ENCODE measurements at regions not wholly inside any gene's neighbourhood (a gene's known extent, or its start where the extent isn't known, plus 50 kb on each side); places are given as distances from the start of the nearest gene placed in this dataset.

DNA sequence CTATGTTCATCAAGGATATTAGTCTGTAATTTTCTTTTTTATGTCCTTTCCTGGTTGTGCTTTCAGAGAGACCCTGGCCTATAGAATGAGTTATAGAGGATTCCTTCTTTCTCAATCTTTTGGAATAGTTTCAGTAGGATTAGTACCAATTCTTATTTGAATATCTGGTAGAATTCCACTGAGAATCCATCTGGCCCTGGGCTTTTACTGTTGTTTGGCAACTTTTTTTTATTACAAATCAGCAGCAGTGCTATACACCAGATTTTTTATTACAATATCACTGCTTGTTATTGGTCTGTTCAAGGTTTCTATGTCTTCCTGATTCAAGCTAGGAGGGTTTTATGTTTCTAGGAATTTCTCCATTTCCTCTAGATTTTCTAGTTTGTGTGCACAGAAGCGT lies 50.0 kb upstream of the NRSN1 start:
- peaks cover 0 to 5% of the 10 kb centered on the region in 2 donors for H3K9me3 Mint-ChIP-seq
- H3K36me3 Mint-ChIP-seq (ENCODE audit: insufficient read depth in 2 of 2): no peaks in the 10 kb centered on the region
- H3K27me3 Mint-ChIP-seq (ENCODE audit: low read depth): peaks cover 8% of the 10 kb centered on the region
- H3K4me3 Mint-ChIP-seq: no peak overlapping the region
- H3K27ac Mint-ChIP-seq: no peak overlapping the region
- no peaks in the 10 kb centered on the region for H3K4me1 Mint-ChIP-seq (ENCODE audit: low read depth)
- ATAC-seq (replicated peaks in 1 of 2) (no peak), DNase-seq (no peak)

Measured in activated T-cell treated with anti-CD3 and anti-CD28 coated beads, Interleukin-2, amount 50 U/mL, for 72 hours (primary cell).